SK-N-SH treated with all-trans-retinoic acid at 6 μM for 48 hours (cell line): ENCODE measurements at regions not wholly inside any gene's neighbourhood (a gene's known extent, or its start where the extent isn't known, plus 50 kb on each side); places are given as distances from the start of the nearest gene placed in this dataset.

Source experiments
- ATAC-seq: fragments of 200-7000 bp; cut with Tn5 transposase; 3 replicates; pipeline ENCODE4 v1.9.1; 2020; ENCODE audit warnings: mild to moderate bottlenecking, moderate library complexity
- ARNTL ChIP-seq: fragments of 450-650 bp; formaldehyde crosslinking; IDR thresholded peaks from 2 replicates; pipeline ENCODE4 v1.5.0; 2020; ENCODE audit warnings: low read depth, mild to moderate bottlenecking, moderate library complexity, borderline replicate concordance
- BACH2 ChIP-seq: fragments of 250-450 bp; sonication (Bioruptor Pico); IDR thresholded peaks from 2 replicates; pipeline ENCODE4 v1.9.0; 2021; ENCODE audit warnings: mild to moderate bottlenecking, borderline replicate concordance
- CREB5 ChIP-seq: fragments of 250-450 bp; sonication (Bioruptor Pico); IDR thresholded peaks from 2 replicates; pipeline ENCODE4 v1.5.1; 2020; ENCODE audit warnings: low read depth, mild to moderate bottlenecking, moderate library complexity
- CSDC2 ChIP-seq: fragments of 250-450 bp; sonication (Bioruptor Pico); IDR thresholded peaks from 2 replicates; pipeline ENCODE4 v1.5.0; 2020; ENCODE audit warnings: mild to moderate bottlenecking, moderate library complexity
- CSRNP3 ChIP-seq: fragments of 250-450 bp; sonication (Bioruptor Pico); IDR thresholded peaks from 2 replicates; pipeline ENCODE4 v1.5.1; 2021; ENCODE audit warnings: mild to moderate bottlenecking, moderate library complexity
- ESRRG ChIP-seq: fragments of 250-450 bp; sonication (Bioruptor Pico); IDR thresholded peaks from 2 replicates; pipeline ENCODE4 v1.6.1; 2021; ENCODE audit warnings: mild to moderate bottlenecking
- GLIS3 ChIP-seq: fragments of 250-450 bp; sonication (Bioruptor Pico); IDR thresholded peaks from 2 replicates; pipeline ENCODE4 v1.5.0; 2020; ENCODE audit warnings: mild to moderate bottlenecking, moderate library complexity
- ISL1 ChIP-seq: fragments of 250-450 bp; sonication (Bioruptor Pico); IDR thresholded peaks from 2 replicates; pipeline ENCODE4 v2.1.2; 2022; ENCODE audit warnings: mild to moderate bottlenecking, moderate library complexity
- OSR1 ChIP-seq: fragments of 250-450 bp; sonication (Bioruptor Pico); IDR thresholded peaks from 2 replicates; pipeline ENCODE4 v1.8.0; 2022; ENCODE audit warnings: moderate library complexity, mild to moderate bottlenecking, inconsistent platforms
- PATZ1 ChIP-seq: fragments of 250-450 bp; sonication (Bioruptor Pico); IDR thresholded peaks from 2 replicates; pipeline ENCODE4 v1.8.0; 2020; ENCODE audit warnings: mild to moderate bottlenecking, moderate library complexity, borderline replicate concordance
- POU6F1 ChIP-seq: fragments of 250-450 bp; sonication (Bioruptor Pico); IDR thresholded peaks from 2 replicates; pipeline ENCODE4 v1.8.0; 2021; ENCODE audit warnings: low read depth, mild to moderate bottlenecking, moderate library complexity, borderline replicate concordance
- PPARA ChIP-seq: fragments of 250-450 bp; sonication (Bioruptor Pico); IDR thresholded peaks from 2 replicates; pipeline ENCODE4 v1.5.0; 2020; ENCODE audit warnings: mild to moderate bottlenecking, borderline replicate concordance
- RARB ChIP-seq: fragments of 250-450 bp; sonication (Bioruptor Pico); IDR thresholded peaks from 2 replicates; pipeline ENCODE4 v1.8.0; 2021; ENCODE audit warnings: mild to moderate bottlenecking, moderate library complexity
- SNAI2 ChIP-seq: fragments of 250-450 bp; sonication (Bioruptor Pico); IDR thresholded peaks from 2 replicates; pipeline ENCODE4 v1.5.0; 2020; ENCODE audit warnings: mild to moderate bottlenecking, moderate library complexity
- TCF4 ChIP-seq: fragments of 250-450 bp; sonication (Bioruptor Pico); IDR thresholded peaks from 2 replicates; pipeline ENCODE4 v1.8.0; 2021; ENCODE audit warnings: mild to moderate bottlenecking, moderate library complexity, borderline replicate concordance
- TOX ChIP-seq: fragments of 250-450 bp; sonication (Bioruptor Pico); IDR thresholded peaks from 2 replicates; pipeline ENCODE4 v1.8.0; 2021; ENCODE audit warnings: mild to moderate bottlenecking, moderate library complexity, borderline replicate concordance
- TSHZ2 ChIP-seq: fragments of 250-450 bp; sonication (Bioruptor Pico); IDR thresholded peaks from 2 replicates; pipeline ENCODE4 v1.5.0; 2020; ENCODE audit warnings: mild to moderate bottlenecking, moderate library complexity
- ZC3H10 ChIP-seq: fragments of 250-450 bp; sonication (Bioruptor Pico); IDR thresholded peaks from 2 replicates; pipeline ENCODE4 v1.5.1; 2021; ENCODE audit warnings: mild to moderate bottlenecking, moderate library complexity
- ZFP3 ChIP-seq: fragments of 250-450 bp; sonication (Bioruptor Pico); IDR thresholded peaks from 2 replicates; pipeline ENCODE4 v1.5.0; 2020; ENCODE audit warnings: mild to moderate bottlenecking, moderate library complexity
- ZFP30 ChIP-seq: fragments of 450-650 bp; formaldehyde crosslinking; IDR thresholded peaks from 2 replicates; pipeline ENCODE4 v1.5.0; 2022; ENCODE audit warnings: mild to moderate bottlenecking, moderate library complexity
- ZNF565 ChIP-seq: fragments of 450-650 bp; formaldehyde crosslinking; conservative IDR thresholded peaks from 2 replicates; pipeline ENCODE4 v1.5.0; 2020; ENCODE audit warnings: low read depth, mild to moderate bottlenecking, moderate library complexity
- ZNF70 ChIP-seq: fragments of 450-650 bp; formaldehyde crosslinking; IDR thresholded peaks from 2 replicates; pipeline ENCODE4 v1.5.0; 2020; ENCODE audit warnings: mild to moderate bottlenecking, moderate library complexity
- ZNF8 ChIP-seq: fragments of 450-650 bp; formaldehyde crosslinking; IDR thresholded peaks from 2 replicates; pipeline ENCODE4 v1.5.0; 2020; ENCODE audit warnings: mild to moderate bottlenecking, moderate library complexity

- TF ChIP-seq TSHZ2 (CRISPR knock-in tag) (no peak), ZNF8 (CRISPR knock-in tag) (no peak), TOX (CRISPR knock-in tag) (no peak), ZNF70 (CRISPR knock-in tag) (no peak), ZC3H10 (CRISPR knock-in tag) (no peak), BACH2 (CRISPR knock-in tag) (no peak), RARB (CRISPR knock-in tag) (no peak), TCF4 (CRISPR knock-in tag) (no peak), POU6F1 (CRISPR knock-in tag) (no peak), OSR1 (no peak), CSDC2 (CRISPR knock-in tag) (no peak), ARNTL (CRISPR knock-in tag) (no peak), GLIS3 (CRISPR knock-in tag) (no peak), ESRRG (no peak), ZNF565 (CRISPR knock-in tag) (no peak), ZFP30 (CRISPR knock-in tag) (no peak), PATZ1 (no peak), PPARA (CRISPR knock-in tag) (no peak)
- TF ChIP-seq, all 23 proteins: peak for 0
- no peak for ATAC-seq
Observed at GRCh38 chr20:56860413-56860812, 231.3 kb downstream of the TFAP2C start.

GRCh38 chr20:56861590-56861989, 232.5 kb downstream of the TFAP2C start:
- TF ChIP-seq CSRNP3 (CRISPR knock-in tag) (no peak), ZNF8 (CRISPR knock-in tag) (no peak), ZFP30 (CRISPR knock-in tag) (no peak), SNAI2 (CRISPR knock-in tag) (no peak), ZFP3 (CRISPR knock-in tag) (no peak), ARNTL (CRISPR knock-in tag) (no peak), GLIS3 (CRISPR knock-in tag) (no peak), PATZ1 (no peak), ISL1 (CRISPR knock-in tag) (no peak), TCF4 (CRISPR knock-in tag) (no peak)
- TF ChIP-seq, all 23 proteins: peak for 0
- no peak for ATAC-seq

- ATAC-seq, result no peak
- TF ChIP-seq TCF4 (CRISPR knock-in tag) (no peak), RARB (CRISPR knock-in tag) (no peak), BACH2 (CRISPR knock-in tag) (no peak), ZNF70 (CRISPR knock-in tag) (no peak), CSRNP3 (CRISPR knock-in tag) (no peak), ISL1 (CRISPR knock-in tag) (no peak), ESRRG (no peak), CREB5 (no peak), ZNF8 (CRISPR knock-in tag) (no peak), POU6F1 (CRISPR knock-in tag) (no peak), ZFP30 (CRISPR knock-in tag) (no peak), ARNTL (CRISPR knock-in tag) (no peak), SNAI2 (CRISPR knock-in tag) (no peak), OSR1 (no peak)
Observed at GRCh38 chr20:56865055-56865454, 235.9 kb downstream of the TFAP2C start.
